ENCODE measurements at regions not wholly inside any gene's neighbourhood (a gene's known extent, or its start where the extent isn't known, plus 50 kb on each side); places are given as distances from the start of the nearest gene placed in this dataset.

- H3K27me3 ChIP-seq (ENCODE audit: insufficient read depth, low read length): no peaks in the 10 kb centered on the region
- no peak overlapping the region for H2AFZ ChIP-seq (ENCODE audit: low read length)
- no peaks in the 10 kb centered on the region for H4K20me1 ChIP-seq (ENCODE audit: insufficient read depth, low read length)
- no peak overlapping the region for H3K9ac ChIP-seq (ENCODE audit: low read length)
- no peaks in the 10 kb centered on the region for H3K4me1 ChIP-seq (ENCODE audit: insufficient read depth, low read length, severe bottlenecking)
- no peak for TF ChIP-seq CTCF (IDR thresholded peaks at IDR 0.05; ENCODE audit: low read length)
- no peak for TF ChIP-seq EZH2 (IDR thresholded peaks at IDR 0.05; ENCODE audit: borderline replicate concordance, low read length)
- H3F3A ChIP-seq (ENCODE audit: insufficient read depth, low read length): no peaks in the 10 kb centered on the region
- no peaks in the 10 kb centered on the region for H3K9me2 ChIP-seq (ENCODE audit: low read depth, low read length)
- no peaks in the 10 kb centered on the region for H3K79me2 ChIP-seq (ENCODE audit: insufficient read depth, low read length)
- H3K27ac ChIP-seq (ENCODE audit: low read depth, low read length, poor library complexity, severe bottlenecking): no peak overlapping the region
- no peaks in the 10 kb centered on the region for H3K36me3 ChIP-seq (ENCODE audit: insufficient read depth, low read length)
- no peaks in the 10 kb centered on the region for H3K9me3 ChIP-seq (ENCODE audit: low read length)
- H3K4me3 ChIP-seq (ENCODE audit: low read depth, low read length, poor library complexity, severe bottlenecking): no peak overlapping the region
- no peak overlapping the region for H3K4me2 ChIP-seq (ENCODE audit: low read length)
These were observed 185.0 kb upstream of the GHITM start for GRCh38 chr10:83954193-83954799.

GRCh38 chr10:83955406-83955805 is 183.9 kb upstream of the GHITM start:
- H3F3A ChIP-seq (ENCODE audit: insufficient read depth, low read length): no peaks in the 10 kb centered on the region
- TF ChIP-seq EZH2 (IDR thresholded peaks at IDR 0.05; ENCODE audit: borderline replicate concordance, low read length) (no peak), CTCF (IDR thresholded peaks at IDR 0.05; ENCODE audit: low read length) (no peak)
- no peaks in the 10 kb centered on the region for H3K4me1 ChIP-seq (ENCODE audit: insufficient read depth, low read length, severe bottlenecking)
- no peak overlapping the region for H2AFZ ChIP-seq (ENCODE audit: low read length)
- H3K9me3 ChIP-seq (ENCODE audit: low read length): no peaks in the 10 kb centered on the region
- no peaks in the 10 kb centered on the region for H4K20me1 ChIP-seq (ENCODE audit: insufficient read depth, low read length)
- no peaks in the 10 kb centered on the region for H3K79me2 ChIP-seq (ENCODE audit: insufficient read depth, low read length)
- no peak overlapping the region for H3K4me2 ChIP-seq (ENCODE audit: low read length)
- H3K36me3 ChIP-seq (ENCODE audit: insufficient read depth, low read length): no peaks in the 10 kb centered on the region
- no peak overlapping the region for H3K9ac ChIP-seq (ENCODE audit: low read length)
- H3K27ac ChIP-seq (ENCODE audit: low read depth, low read length, poor library complexity, severe bottlenecking): no peak overlapping the region
- H3K9me2 ChIP-seq (ENCODE audit: low read depth, low read length): no peaks in the 10 kb centered on the region
- H3K4me3 ChIP-seq (ENCODE audit: low read depth, low read length, poor library complexity, severe bottlenecking): no peak overlapping the region
- H3K27me3 ChIP-seq (ENCODE audit: insufficient read depth, low read length): no peaks in the 10 kb centered on the region

- no peaks in the 10 kb centered on the region for H3K27me3 ChIP-seq (ENCODE audit: insufficient read depth, low read length)
- no peak overlapping the region for H3K9ac ChIP-seq (ENCODE audit: low read length)
- H3K4me2 ChIP-seq (ENCODE audit: low read length): no peak overlapping the region
- H3K36me3 ChIP-seq (ENCODE audit: insufficient read depth, low read length): no peaks in the 10 kb centered on the region
- H3K9me2 ChIP-seq (ENCODE audit: low read depth, low read length): no peaks in the 10 kb centered on the region
- H3K4me1 ChIP-seq (ENCODE audit: insufficient read depth, low read length, severe bottlenecking): no peaks in the 10 kb centered on the region
- TF ChIP-seq CTCF (IDR thresholded peaks at IDR 0.05; ENCODE audit: low read length): no peak
- TF ChIP-seq EZH2 (IDR thresholded peaks at IDR 0.05; ENCODE audit: borderline replicate concordance, low read length): no peak
- no peaks in the 10 kb centered on the region for H3F3A ChIP-seq (ENCODE audit: insufficient read depth, low read length)
- no peaks in the 10 kb centered on the region for H4K20me1 ChIP-seq (ENCODE audit: insufficient read depth, low read length)
- H2AFZ ChIP-seq (ENCODE audit: low read length): no peak overlapping the region
- no peak overlapping the region for H3K27ac ChIP-seq (ENCODE audit: low read depth, low read length, poor library complexity, severe bottlenecking)
- H3K79me2 ChIP-seq (ENCODE audit: insufficient read depth, low read length): no peaks in the 10 kb centered on the region
- no peak overlapping the region for H3K4me3 ChIP-seq (ENCODE audit: low read depth, low read length, poor library complexity, severe bottlenecking)
- no peaks in the 10 kb centered on the region for H3K9me3 ChIP-seq (ENCODE audit: low read length)
These were observed 182.0 kb upstream of the GHITM start for GRCh38 chr10:83957168-83957947.

Data from OCI-LY1 (cell line).